LoVo (cell line): ENCODE measurements at regions not wholly inside any gene's neighbourhood (a gene's known extent, or its start where the extent isn't known, plus 50 kb on each side); places are given as distances from the start of the nearest gene placed in this dataset.

ENCODE experiments used
- DNase-seq: peaks from one replicate; pipeline ENCODE4 v3.0.0-alpha.2; 2016; ENCODE audit warnings: low spot score

- DNase-seq: no peak
Observed at GRCh38 chr2:181242262-181242661, 214.9 kb upstream of the ITGA4 start.

GRCh38 chr2:181243319-181243718 is 213.9 kb upstream of the ITGA4 start:
- DNase-seq: no peak

- DNase-seq: no peak
Observed at GRCh38 chr2:181250691-181251090, 206.5 kb upstream of the ITGA4 start.

- no peak for DNase-seq
Observed at GRCh38 chr2:181252262-181253148, 204.7 kb upstream of the ITGA4 start.

GRCh38 chr2:181253438-181253837 is 203.7 kb upstream of the ITGA4 start:
- DNase-seq: no peak

- DNase-seq: no peak
Observed at GRCh38 chr2:181255651-181256050, 201.5 kb upstream of the ITGA4 start.

GRCh38 chr2:181258720-181259119 is 198.5 kb upstream of the ITGA4 start:
- no peak for DNase-seq

GRCh38 chr2:181262782-181263181 is 194.4 kb upstream of the ITGA4 start:
- DNase-seq: no peak

GRCh38 chr2:181264001-181264400 is 193.2 kb upstream of the ITGA4 start:
- no peak for DNase-seq

- DNase-seq: no peak
Observed at GRCh38 chr2:181264441-181264840, 192.7 kb upstream of the ITGA4 start.

GRCh38 chr2:181266614-181267013 is 190.6 kb upstream of the ITGA4 start:
- no peak for DNase-seq

- DNase-seq: no peak
Observed at GRCh38 chr2:181268174-181268867, 188.9 kb upstream of the ITGA4 start.

GRCh38 chr2:181273986-181274385 is 183.2 kb upstream of the ITGA4 start:
- no peak for DNase-seq

GRCh38 chr2:181275643-181276070 is 181.5 kb upstream of the ITGA4 start:
- DNase-seq: no peak

GRCh38 chr2:181281206-181281832 is 175.9 kb upstream of the ITGA4 start:
- DNase-seq: no peak

GRCh38 chr2:181285116-181285515 is 172.1 kb upstream of the ITGA4 start:
- no peak for DNase-seq

GRCh38 chr2:181289698-181290097 is 167.5 kb upstream of the ITGA4 start:
- no peak for DNase-seq

GRCh38 chr2:181290182-181290581 is 167.0 kb upstream of the ITGA4 start:
- DNase-seq: no peak

- DNase-seq: no peak
Observed at GRCh38 chr2:181294979-181295378, 162.2 kb upstream of the ITGA4 start.

GRCh38 chr2:181300600-181301291 is 156.4 kb upstream of the ITGA4 start:
- no peak for DNase-seq

GRCh38 chr2:181304011-181304844 is 153.0 kb upstream of the ITGA4 start:
- no peak for DNase-seq
